ENCODE measurements at regions not wholly inside any gene's neighbourhood (a gene's known extent, or its start where the extent isn't known, plus 50 kb on each side); places are given as distances from the start of the nearest gene placed in this dataset.

GRCh38 chr11:37558619-37559210 is 960.7 kb upstream of the RAG2 start:
- no peak for DNase-seq

GRCh38 chr11:37557990-37558389 is 960.0 kb upstream of the RAG2 start:
- no peak for DNase-seq

- DNase-seq = no peak
Measured at GRCh38 chr11:37552284-37552683, 954.2 kb upstream of the RAG2 start.

- no peak for DNase-seq
Measured at GRCh38 chr11:37544491-37544890, 946.5 kb upstream of the RAG2 start.

GRCh38 chr11:37533830-37534229 is 935.8 kb upstream of the RAG2 start:
- DNase-seq = no peak

GRCh38 chr11:37533087-37533486 is 935.1 kb upstream of the RAG2 start:
- DNase-seq = no peak

- no peak for DNase-seq
Measured at GRCh38 chr11:37532271-37532670, 934.2 kb upstream of the RAG2 start.

- no peak for DNase-seq
Measured at GRCh38 chr11:37527545-37527944, 929.5 kb upstream of the RAG2 start.

- no peak for DNase-seq
Measured at GRCh38 chr11:37525336-37525735, 927.3 kb upstream of the RAG2 start.

GRCh38 chr11:37519781-37520180 is 921.7 kb upstream of the RAG2 start:
- no peak for DNase-seq

- DNase-seq = no peak
Measured at GRCh38 chr11:37512156-37512780, 914.2 kb upstream of the RAG2 start.

- no peak for DNase-seq
Measured at GRCh38 chr11:37511425-37511933, 913.4 kb upstream of the RAG2 start.

- no peak for DNase-seq
Measured at GRCh38 chr11:37509506-37509905, 911.5 kb upstream of the RAG2 start.

- no peak for DNase-seq
Measured at GRCh38 chr11:37506531-37506930, 908.5 kb upstream of the RAG2 start.

GRCh38 chr11:37505406-37505805 is 907.4 kb upstream of the RAG2 start:
- no peak for DNase-seq

GRCh38 chr11:37504921-37505320 is 906.9 kb upstream of the RAG2 start:
- no peak for DNase-seq

- DNase-seq = no peak
Measured at GRCh38 chr11:37504060-37504611, 906.1 kb upstream of the RAG2 start.

GRCh38 chr11:37503411-37504059 is 905.5 kb upstream of the RAG2 start:
- no peak for DNase-seq

GRCh38 chr11:37502202-37502601 is 904.2 kb upstream of the RAG2 start:
- no peak for DNase-seq

GRCh38 chr11:37500425-37500824 is 902.4 kb upstream of the RAG2 start:
- DNase-seq = no peak

- no peak for DNase-seq
Measured at GRCh38 chr11:37497326-37497725, 899.3 kb upstream of the RAG2 start.

- no peak for DNase-seq
Measured at GRCh38 chr11:37496201-37496600, 898.2 kb upstream of the RAG2 start.

GRCh38 chr11:37484298-37484697 is 886.3 kb upstream of the RAG2 start:
- DNase-seq = no peak

- DNase-seq = no peak
Measured at GRCh38 chr11:37483761-37484160, 885.7 kb upstream of the RAG2 start.
